ENCODE measurements at regions not wholly inside any gene's neighbourhood (a gene's known extent, or its start where the extent isn't known, plus 50 kb on each side); places are given as distances from the start of the nearest gene placed in this dataset.

DNA sequence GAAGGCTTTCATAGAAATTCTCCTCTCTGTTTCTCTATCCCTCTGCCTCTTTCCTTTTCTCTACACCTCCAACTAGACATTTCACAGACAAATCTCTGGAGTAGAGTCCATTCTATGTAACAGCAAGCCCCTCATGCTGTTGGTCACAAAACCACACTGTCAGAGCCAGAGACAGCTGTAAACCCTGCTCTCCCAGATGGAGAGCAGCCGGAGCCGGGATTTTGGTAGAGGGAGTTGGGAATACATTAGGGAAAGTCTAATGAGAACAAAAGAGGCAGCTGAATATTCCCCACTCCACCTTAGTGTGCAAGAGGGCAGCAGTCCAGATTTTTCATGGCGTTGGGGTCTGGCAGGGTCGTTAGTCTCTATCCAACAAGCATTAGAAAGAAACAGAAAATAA is 68.3 kb upstream of the EDN1 start:
- in situ Hi-C loops (cut with HindIII; ENCODE audit: low pct_ligation_motif_present, low sequenced_read_pairs) = no loop called here
- TF ChIP-seq, protein P1, sequence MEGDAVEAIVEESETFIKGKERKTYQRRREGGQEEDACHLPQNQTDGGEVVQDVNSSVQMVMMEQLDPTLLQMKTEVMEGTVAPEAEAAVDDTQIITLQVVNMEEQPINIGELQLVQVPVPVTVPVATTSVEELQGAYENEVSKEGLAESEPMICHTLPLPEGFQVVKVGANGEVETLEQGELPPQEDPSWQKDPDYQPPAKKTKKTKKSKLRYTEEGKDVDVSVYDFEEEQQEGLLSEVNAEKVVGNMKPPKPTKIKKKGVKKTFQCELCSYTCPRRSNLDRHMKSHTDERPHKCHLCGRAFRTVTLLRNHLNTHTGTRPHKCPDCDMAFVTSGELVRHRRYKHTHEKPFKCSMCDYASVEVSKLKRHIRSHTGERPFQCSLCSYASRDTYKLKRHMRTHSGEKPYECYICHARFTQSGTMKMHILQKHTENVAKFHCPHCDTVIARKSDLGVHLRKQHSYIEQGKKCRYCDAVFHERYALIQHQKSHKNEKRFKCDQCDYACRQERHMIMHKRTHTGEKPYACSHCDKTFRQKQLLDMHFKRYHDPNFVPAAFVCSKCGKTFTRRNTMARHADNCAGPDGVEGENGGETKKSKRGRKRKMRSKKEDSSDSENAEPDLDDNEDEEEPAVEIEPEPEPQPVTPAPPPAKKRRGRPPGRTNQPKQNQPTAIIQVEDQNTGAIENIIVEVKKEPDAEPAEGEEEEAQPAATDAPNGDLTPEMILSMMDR (IDR thresholded peaks at IDR 0.05; ENCODE audit: low read depth, low read length, missing control alignments) = no peak
- H3K4me3 ChIP-seq (ENCODE audit: low read depth, low read length) = no peak overlapping the region
- H3K27me3 ChIP-seq (replicated peaks) = no peaks in the 10 kb centered on the region
- H3K36me3 ChIP-seq (replicated peaks) = no peaks in the 10 kb centered on the region
- DNase-seq = no peak
- no peak overlapping the region for H3K27ac ChIP-seq

DNA sequence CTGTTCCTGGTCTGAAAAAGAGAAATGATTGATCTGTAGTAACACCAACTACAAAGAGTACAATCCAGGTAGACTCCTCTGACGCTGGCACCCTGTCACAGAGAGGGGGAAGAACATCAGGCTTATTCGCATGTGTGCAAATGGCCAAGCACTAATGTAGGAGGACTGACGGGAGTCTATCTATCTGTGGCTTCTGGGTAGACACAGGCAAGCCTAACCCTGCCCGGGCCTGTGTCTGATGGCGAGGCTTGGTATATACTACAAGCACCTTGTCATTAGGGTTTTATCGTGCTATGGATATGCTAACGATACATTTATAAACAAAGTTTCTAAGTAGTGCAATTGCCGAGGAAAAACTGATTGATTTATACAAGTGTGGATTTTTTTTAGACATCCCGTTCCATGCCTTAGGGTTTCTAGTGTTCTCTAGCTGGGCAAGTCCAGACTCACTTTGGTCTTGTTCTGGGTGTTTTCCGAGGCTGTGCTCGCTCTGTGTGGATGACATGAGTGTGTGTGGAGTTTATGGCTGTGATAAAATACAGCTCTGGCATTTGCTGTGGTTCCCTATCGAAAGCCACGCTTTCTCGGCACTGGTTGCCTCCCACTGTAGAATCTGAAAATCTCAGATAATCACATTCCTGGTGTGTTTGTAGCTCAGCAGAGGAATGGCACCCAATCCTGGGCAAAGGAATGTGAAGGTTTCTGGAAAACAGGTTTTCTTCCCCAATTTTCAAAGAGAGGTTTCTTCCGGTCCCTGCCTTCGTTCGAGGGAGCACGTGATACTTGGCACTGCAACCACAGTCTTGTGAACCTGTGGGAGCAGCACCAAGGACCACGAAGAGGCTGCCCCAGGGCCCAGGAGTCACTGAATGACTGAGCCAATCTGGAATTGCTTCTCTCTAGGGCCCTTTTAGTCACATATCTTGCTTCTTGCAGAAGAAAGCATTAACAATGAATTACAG is 67.5 kb upstream of the EDN1 start:
- Histone ChIP-seq H3K27me3 (replicated peaks) (no peaks in the 10 kb centered on the region), H3K4me3 (ENCODE audit: low read depth, low read length) (no peak overlapping the region), H3K36me3 (replicated peaks) (no peaks in the 10 kb centered on the region), H3K27ac (no peak overlapping the region)
- in situ Hi-C loops (cut with HindIII; ENCODE audit: low pct_ligation_motif_present, low sequenced_read_pairs) = no loop called here
- TF ChIP-seq, protein P1 (IDR thresholded peaks at IDR 0.05; ENCODE audit: low read depth, low read length, missing control alignments) = no peak
- no peak for DNase-seq

GRCh38 chr6:12223383-12223782 is 66.8 kb upstream of the EDN1 start:
- Histone ChIP-seq H3K36me3 (replicated peaks) (no peaks in the 10 kb centered on the region), H3K27ac (no peak overlapping the region), H3K4me3 (ENCODE audit: low read depth, low read length) (no peak overlapping the region), H3K27me3 (replicated peaks) (no peaks in the 10 kb centered on the region)
- in situ Hi-C loops (cut with HindIII; ENCODE audit: low pct_ligation_motif_present, low sequenced_read_pairs) = no loop called here
- no peak for DNase-seq
- TF ChIP-seq, protein P1 (IDR thresholded peaks at IDR 0.05; ENCODE audit: low read depth, low read length, missing control alignments) = no peak

DNA sequence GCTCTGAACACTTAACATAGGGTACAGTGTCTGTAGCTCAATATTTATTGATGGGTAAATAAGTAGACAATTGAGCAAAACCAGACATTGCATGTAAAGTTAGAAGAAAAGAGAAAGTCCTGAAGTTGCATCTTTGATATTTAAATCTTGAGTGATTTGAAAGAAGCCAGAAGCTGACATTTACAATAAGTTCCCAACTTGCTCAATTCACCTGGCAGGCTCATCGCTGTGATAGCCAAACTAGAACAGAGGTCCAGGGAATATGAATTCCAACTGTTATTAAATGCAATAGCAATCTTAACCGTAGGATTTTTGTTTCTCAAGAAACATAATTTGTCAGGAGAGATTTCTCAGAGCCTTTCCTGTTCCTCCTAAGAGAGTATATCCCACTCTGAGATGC is 65.9 kb upstream of the EDN1 start:
- no peaks in the 10 kb centered on the region for H3K36me3 ChIP-seq (replicated peaks)
- H3K27ac ChIP-seq = no peak overlapping the region
- DNase-seq = no peak
- TF ChIP-seq, protein P1 (IDR thresholded peaks at IDR 0.05; ENCODE audit: low read depth, low read length, missing control alignments) = no peak
- H3K27me3 ChIP-seq (replicated peaks) = no peaks in the 10 kb centered on the region
- H3K4me3 ChIP-seq (ENCODE audit: low read depth, low read length) = no peak overlapping the region
- in situ Hi-C loops (cut with HindIII; ENCODE audit: low pct_ligation_motif_present, low sequenced_read_pairs) = no loop called here

- Histone ChIP-seq H3K27ac (no peak overlapping the region), H3K36me3 (replicated peaks) (no peaks in the 10 kb centered on the region), H3K27me3 (replicated peaks) (no peaks in the 10 kb centered on the region), H3K4me3 (ENCODE audit: low read depth, low read length) (no peak overlapping the region)
- TF ChIP-seq, protein P1 (IDR thresholded peaks at IDR 0.05; ENCODE audit: low read depth, low read length, missing control alignments) = no peak
- no peak for DNase-seq
- in situ Hi-C loops (cut with HindIII; ENCODE audit: low pct_ligation_motif_present, low sequenced_read_pairs) = no loop called here
Observed at GRCh38 chr6:12228447-12229146, 61.6 kb upstream of the EDN1 start.
